ENCODE measurements at regions not wholly inside any gene's neighbourhood (a gene's known extent, or its start where the extent isn't known, plus 50 kb on each side); places are given as distances from the start of the nearest gene placed in this dataset.

DNA sequence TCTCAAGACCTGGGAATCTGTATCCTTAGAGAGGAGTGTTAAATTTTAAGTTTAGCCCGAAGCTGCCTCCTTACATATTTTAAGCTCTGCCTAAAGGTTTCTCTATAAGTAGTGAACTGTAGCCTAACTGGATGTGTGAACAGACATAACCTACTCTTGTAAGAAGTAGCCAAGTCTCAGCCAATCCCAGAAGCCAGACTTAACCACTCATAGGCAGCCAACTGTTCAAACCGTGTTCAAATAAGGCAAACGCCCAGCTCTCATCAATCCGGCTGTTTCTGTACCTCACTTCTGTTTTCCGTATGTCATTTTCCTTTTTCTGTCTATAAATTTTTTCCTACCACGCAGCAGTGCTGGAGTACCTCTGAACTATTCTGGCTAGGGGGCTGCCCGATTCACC, 58.7 kb upstream of the HRH2 start:
- intact Hi-C loops (cut with micrococcal nuclease): no loop called here
- Histone ChIP-seq H3K9me3 (ENCODE audit: control insufficient read depth in 1 of 2, insufficient read depth in 1 of 2, low read depth in 1 of 2, low read length in 2 of 2) (no peaks in the 10 kb centered on the region), H3K79me2 (ENCODE audit: insufficient read depth, low read length) (no peaks in the 10 kb centered on the region), H3K27ac (ENCODE audit: low read depth, low read length) (no peak overlapping the region), H3K4me2 (ENCODE audit: low read length) (no peak overlapping the region), H3K4me1 (ENCODE audit: control insufficient read depth in 1 of 2, insufficient read depth in 2 of 2, low read length in 2 of 2) (no peaks in the 10 kb centered on the region), H2AFZ (ENCODE audit: low read depth, low read length, poor library complexity, severe bottlenecking) (no peak overlapping the region), H3K27me3 (ENCODE audit: insufficient read depth, low read length) (peaks cover 6% of the 10 kb centered on the region), H3K9ac (ENCODE audit: low read length) (no peak overlapping the region), H3K4me3 (replicated peaks in 1 of 2; ENCODE audit: low read depth in 1 of 2, low read length in 2 of 2) (no peak overlapping the region), H4K20me1 (ENCODE audit: insufficient read depth) (no peaks in the 10 kb centered on the region), H3K9me2 (ENCODE audit: insufficient read depth) (no peaks in the 10 kb centered on the region), H3K36me3 (ENCODE audit: control insufficient read depth in 1 of 2, insufficient read depth in 2 of 2, low read length in 2 of 2) (no peaks in the 10 kb centered on the region)
- CTCF ChIA-PET: no interaction called here
- TF ChIP-seq CBX3 (IDR thresholded peaks at IDR 0.05; ENCODE audit: low read depth): no peak
- DNase-seq (ENCODE audit: low read depth, low spot score) (no peak), ATAC-seq (no peak)
- RAD21 ChIA-PET (ENCODE audit: low non-redundant PET in 1 of 2, low total read pairs in 2 of 2, uncharacterized antibody in 2 of 2, unreplicated experiment in 2 of 2): no interaction called here
- no TSS peak for BruUV-seq (replicated peaks)
- POLR2A ChIA-PET: no interaction called here

GRCh38 chr5:175603987-175604739, 53.7 kb upstream of the HRH2 start:
- intact Hi-C loops (cut with micrococcal nuclease): no loop called here
- Histone ChIP-seq H3K79me2 (ENCODE audit: insufficient read depth, low read length) (no peaks in the 10 kb centered on the region), H3K4me2 (ENCODE audit: low read length) (no peak overlapping the region), H3K27ac (ENCODE audit: low read depth, low read length) (no peak overlapping the region), H3K36me3 (ENCODE audit: control insufficient read depth in 1 of 2, insufficient read depth in 2 of 2, low read length in 2 of 2) (no peaks in the 10 kb centered on the region), H3K9me3 (ENCODE audit: control insufficient read depth in 1 of 2, insufficient read depth in 1 of 2, low read depth in 1 of 2, low read length in 2 of 2) (no peaks in the 10 kb centered on the region), H3K9ac (ENCODE audit: low read length) (no peak overlapping the region), H2AFZ (ENCODE audit: low read depth, low read length, poor library complexity, severe bottlenecking) (no peak overlapping the region), H3K27me3 (ENCODE audit: insufficient read depth, low read length) (peaks cover 4% of the 10 kb centered on the region), H3K4me3 (replicated peaks in 1 of 2; ENCODE audit: low read depth in 1 of 2, low read length in 2 of 2) (no peak overlapping the region), H3K4me1 (ENCODE audit: control insufficient read depth in 1 of 2, insufficient read depth in 2 of 2, low read length in 2 of 2) (no peaks in the 10 kb centered on the region), H3K9me2 (ENCODE audit: insufficient read depth) (no peaks in the 10 kb centered on the region), H4K20me1 (ENCODE audit: insufficient read depth) (no peaks in the 10 kb centered on the region)
- BruUV-seq (replicated peaks): no TSS peak
- RAD21 ChIA-PET (ENCODE audit: low non-redundant PET in 1 of 2, low total read pairs in 2 of 2, uncharacterized antibody in 2 of 2, unreplicated experiment in 2 of 2): no interaction called here
- CTCF ChIA-PET: no interaction called here
- ATAC-seq: no peak
- no peak for DNase-seq (ENCODE audit: low read depth, low spot score)
- POLR2A ChIA-PET: no interaction called here
- no peak for TF ChIP-seq ZNF274 (IDR thresholded peaks at IDR 0.05; ENCODE audit: low read depth, low read length)
- TF ChIP-seq POLR2AphosphoS5 (IDR thresholded peaks at IDR 0.05; ENCODE audit: low read depth, low read length): no peak
- TF ChIP-seq SIN3A (IDR thresholded peaks at IDR 0.05; ENCODE audit: low read depth): no peak
- no peak for TF ChIP-seq SP1 (IDR thresholded peaks at IDR 0.05; ENCODE audit: low read depth)
- TF ChIP-seq, protein P1, sequence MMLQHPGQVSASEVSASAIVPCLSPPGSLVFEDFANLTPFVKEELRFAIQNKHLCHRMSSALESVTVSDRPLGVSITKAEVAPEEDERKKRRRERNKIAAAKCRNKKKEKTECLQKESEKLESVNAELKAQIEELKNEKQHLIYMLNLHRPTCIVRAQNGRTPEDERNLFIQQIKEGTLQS (IDR thresholded peaks at IDR 0.05): no peak
- TF ChIP-seq, protein P2, sequence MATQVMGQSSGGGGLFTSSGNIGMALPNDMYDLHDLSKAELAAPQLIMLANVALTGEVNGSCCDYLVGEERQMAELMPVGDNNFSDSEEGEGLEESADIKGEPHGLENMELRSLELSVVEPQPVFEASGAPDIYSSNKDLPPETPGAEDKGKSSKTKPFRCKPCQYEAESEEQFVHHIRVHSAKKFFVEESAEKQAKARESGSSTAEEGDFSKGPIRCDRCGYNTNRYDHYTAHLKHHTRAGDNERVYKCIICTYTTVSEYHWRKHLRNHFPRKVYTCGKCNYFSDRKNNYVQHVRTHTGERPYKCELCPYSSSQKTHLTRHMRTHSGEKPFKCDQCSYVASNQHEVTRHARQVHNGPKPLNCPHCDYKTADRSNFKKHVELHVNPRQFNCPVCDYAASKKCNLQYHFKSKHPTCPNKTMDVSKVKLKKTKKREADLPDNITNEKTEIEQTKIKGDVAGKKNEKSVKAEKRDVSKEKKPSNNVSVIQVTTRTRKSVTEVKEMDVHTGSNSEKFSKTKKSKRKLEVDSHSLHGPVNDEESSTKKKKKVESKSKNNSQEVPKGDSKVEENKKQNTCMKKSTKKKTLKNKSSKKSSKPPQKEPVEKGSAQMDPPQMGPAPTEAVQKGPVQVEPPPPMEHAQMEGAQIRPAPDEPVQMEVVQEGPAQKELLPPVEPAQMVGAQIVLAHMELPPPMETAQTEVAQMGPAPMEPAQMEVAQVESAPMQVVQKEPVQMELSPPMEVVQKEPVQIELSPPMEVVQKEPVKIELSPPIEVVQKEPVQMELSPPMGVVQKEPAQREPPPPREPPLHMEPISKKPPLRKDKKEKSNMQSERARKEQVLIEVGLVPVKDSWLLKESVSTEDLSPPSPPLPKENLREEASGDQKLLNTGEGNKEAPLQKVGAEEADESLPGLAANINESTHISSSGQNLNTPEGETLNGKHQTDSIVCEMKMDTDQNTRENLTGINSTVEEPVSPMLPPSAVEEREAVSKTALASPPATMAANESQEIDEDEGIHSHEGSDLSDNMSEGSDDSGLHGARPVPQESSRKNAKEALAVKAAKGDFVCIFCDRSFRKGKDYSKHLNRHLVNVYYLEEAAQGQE (IDR thresholded peaks at IDR 0.05; ENCODE audit: low read depth): no peak
- no peak for TF ChIP-seq ELF1 (IDR thresholded peaks at IDR 0.05; ENCODE audit: borderline replicate concordance, low read depth)
- TF ChIP-seq EZH2 (IDR thresholded peaks at IDR 0.05): no peak
- no peak for TF ChIP-seq RAD21 (IDR thresholded peaks at IDR 0.05; ENCODE audit: low read depth)
- TF ChIP-seq CEBPB (IDR thresholded peaks at IDR 0.05; ENCODE audit: low read depth): no peak
- TF ChIP-seq, protein P3, sequence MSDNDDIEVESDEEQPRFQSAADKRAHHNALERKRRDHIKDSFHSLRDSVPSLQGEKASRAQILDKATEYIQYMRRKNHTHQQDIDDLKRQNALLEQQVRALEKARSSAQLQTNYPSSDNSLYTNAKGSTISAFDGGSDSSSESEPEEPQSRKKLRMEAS (IDR thresholded peaks at IDR 0.05): no peak
- no peak for TF ChIP-seq SRF (IDR thresholded peaks at IDR 0.05; ENCODE audit: low read depth)
- no peak for TF ChIP-seq POLR2A (IDR thresholded peaks at IDR 0.05; ENCODE audit: borderline replicate concordance, extremely low read depth, insufficient read depth, insufficient read length)
- TF ChIP-seq FOSL1 (IDR thresholded peaks at IDR 0.05; ENCODE audit: low read depth): no peak
- TF ChIP-seq, protein P4, sequence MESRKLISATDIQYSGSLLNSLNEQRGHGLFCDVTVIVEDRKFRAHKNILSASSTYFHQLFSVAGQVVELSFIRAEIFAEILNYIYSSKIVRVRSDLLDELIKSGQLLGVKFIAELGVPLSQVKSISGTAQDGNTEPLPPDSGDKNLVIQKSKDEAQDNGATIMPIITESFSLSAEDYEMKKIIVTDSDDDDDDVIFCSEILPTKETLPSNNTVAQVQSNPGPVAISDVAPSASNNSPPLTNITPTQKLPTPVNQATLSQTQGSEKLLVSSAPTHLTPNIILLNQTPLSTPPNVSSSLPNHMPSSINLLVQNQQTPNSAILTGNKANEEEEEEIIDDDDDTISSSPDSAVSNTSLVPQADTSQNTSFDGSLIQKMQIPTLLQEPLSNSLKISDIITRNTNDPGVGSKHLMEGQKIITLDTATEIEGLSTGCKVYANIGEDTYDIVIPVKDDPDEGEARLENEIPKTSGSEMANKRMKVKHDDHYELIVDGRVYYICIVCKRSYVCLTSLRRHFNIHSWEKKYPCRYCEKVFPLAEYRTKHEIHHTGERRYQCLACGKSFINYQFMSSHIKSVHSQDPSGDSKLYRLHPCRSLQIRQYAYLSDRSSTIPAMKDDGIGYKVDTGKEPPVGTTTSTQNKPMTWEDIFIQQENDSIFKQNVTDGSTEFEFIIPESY (IDR thresholded peaks at IDR 0.05; ENCODE audit: extremely low read depth, insufficient replicate concordance, low read length): no peak
- TF ChIP-seq CBX3 (IDR thresholded peaks at IDR 0.05; ENCODE audit: low read depth): no peak

All from HCT116 (cell line).